Psoas muscle (tissue), 7 donors: ENCODE measurements at regions not wholly inside any gene's neighbourhood (a gene's known extent, or its start where the extent isn't known, plus 50 kb on each side); places are given as distances from the start of the nearest gene placed in this dataset.

ENCODE experiments used
- ATAC-seq, 4 donors: fragments of 200-7000 bp; cut with Tn5 transposase; one replicate each; pipeline ENCODE4 v1.9.1; 2020; ENCODE audit warnings: moderate library complexity in 3 of 4, mild to moderate bottlenecking in 2 of 4
- DNase-seq, 2 donors: peaks; one replicate each; pipeline ENCODE4 v3.0.0-alpha.2; 2020
- H3K27ac ChIP-seq: fragments of 200-600 bp; one replicate; pipeline ENCODE4 v1.8.0; 2022
- H3K27me3 ChIP-seq, 3 donors: fragments of 200-600 bp in 1 of 3; one replicate each; pipeline versions ENCODE4 v1.6.1 to v1.8.0; 2013 to 2022; ENCODE audit warnings: low read length in 2 of 3, mild to moderate bottlenecking in 2 of 3, moderate library complexity in 1 of 3; ENCODE audit not compliant: insufficient read depth in 3 of 3
- H3K36me3 ChIP-seq, 2 donors: fragments of 200-600 bp in 1 of 2; one replicate each; pipeline versions ENCODE4 v1.6.1 to v1.8.0; 2013 to 2022; ENCODE audit warnings: low read depth in 1 of 2, mild to moderate bottlenecking in 1 of 2, moderate library complexity in 1 of 2; ENCODE audit not compliant: insufficient read depth in 1 of 2
- H3K4me1 ChIP-seq: fragments of 200-600 bp; one replicate; pipeline ENCODE4 v1.8.0; 2022
- H3K4me3 ChIP-seq: fragments of 200-600 bp; one replicate; pipeline ENCODE4 v1.8.0; 2022; ENCODE audit warnings: mild to moderate bottlenecking
- H3K9me3 ChIP-seq: fragments of 200-600 bp; one replicate; pipeline ENCODE4 v1.8.0; 2022
- CTCF ChIP-seq: fragments of 200-600 bp; IDR thresholded peaks from one replicate; pipeline ENCODE4 v1.8.0; 2022; ENCODE audit warnings: antibody characterized with exemption
- WGBS, 3 donors: extraction: QIAGEN DNeasy Blood & Tissue Kit; methylation state at CpG; one replicate each; pipeline versions ENCODE4 v1.1.6 to v1.1.7; 2013; 5-methylcytosine and 5-hydroxymethylcytosine counted together
- intact Hi-C, 2 donors: fragments of 100-400 bp; cut with DNase I; formaldehyde crosslinking; loops; one replicate each; pipeline versions ENCODE4 v1.11.0 to v1.14.2; 2022
- donor health status: healthy with polysubstance abuse.
- donor health status: DM: no; HTN: no; CAD: no; lungs with moderate emphysema.
- donor health status: Bipolar disorder and iron deficiency.
- donor health status: healthy.
- donor health status: DM: yes; HTN: yes; CAD: no.
- donor health status: DM: no; HTN: no; CAD: no.
- donor health status: DM: yes; HTN: yes; CAD: no.

- H3K4me3 ChIP-seq, result no peak overlapping the region
- no peaks in the 10 kb centered on the region for H3K4me1 ChIP-seq
- no peaks in the 10 kb centered on the region for H3K36me3 ChIP-seq
- WGBS, 3 donors, result 80 to 85% (median 83%) methylated on average over 7 of the region's 7 CpGs
- no peak overlapping the region for H3K27ac ChIP-seq
- no peaks in the 10 kb centered on the region for H3K27me3 ChIP-seq
- DNase-seq, result no peak
- H3K9me3 ChIP-seq, result no peaks in the 10 kb centered on the region
- no peak for TF ChIP-seq CTCF
- intact Hi-C loops, result loop anchor here in 1 of 2 donors (10.0 kb wide), 1 partner anchor 226 kb away; no protein-coding TSS in a partner anchor
- no peak for ATAC-seq
Observed at GRCh38 chr6:121810158-121811032, 374.9 kb downstream of the GJA1 start.

DNA sequence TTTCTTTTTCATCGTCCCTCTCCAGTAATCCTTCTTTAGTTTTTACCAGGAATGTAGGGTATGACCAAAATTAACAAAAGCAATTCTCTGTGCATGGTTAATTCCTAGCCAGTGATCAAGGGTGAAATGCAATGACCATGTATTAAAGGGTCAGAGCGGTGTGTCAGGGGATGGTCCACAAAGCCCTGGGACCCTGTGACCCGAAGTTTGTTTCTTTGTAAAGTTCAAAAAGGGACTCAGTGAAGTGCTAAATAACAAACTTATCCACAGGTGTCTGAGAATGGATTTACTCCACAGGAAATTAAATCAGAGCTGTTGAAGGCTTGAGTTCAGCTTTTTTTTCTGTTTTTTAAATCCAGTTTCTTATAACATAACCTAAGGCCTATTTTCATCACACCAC is 375.7 kb downstream of the GJA1 start:
- DNase-seq, result no peak
- Histone ChIP-seq H3K27ac (no peak overlapping the region), H3K36me3 (no peaks in the 10 kb centered on the region), H3K4me1 (no peaks in the 10 kb centered on the region), H3K4me3 (no peak overlapping the region), H3K9me3 (no peaks in the 10 kb centered on the region), H3K27me3 (no peaks in the 10 kb centered on the region)
- WGBS, 3 donors, result 58 to 71% (median 69%) methylated on average over 3 of the region's 3 CpGs
- TF ChIP-seq CTCF, result no peak
- ATAC-seq, result no peak
- intact Hi-C loops, result loop anchor here in 1 of 2 donors (10.0 kb wide), 1 partner anchor 226 kb away; no protein-coding TSS in a partner anchor

DNA sequence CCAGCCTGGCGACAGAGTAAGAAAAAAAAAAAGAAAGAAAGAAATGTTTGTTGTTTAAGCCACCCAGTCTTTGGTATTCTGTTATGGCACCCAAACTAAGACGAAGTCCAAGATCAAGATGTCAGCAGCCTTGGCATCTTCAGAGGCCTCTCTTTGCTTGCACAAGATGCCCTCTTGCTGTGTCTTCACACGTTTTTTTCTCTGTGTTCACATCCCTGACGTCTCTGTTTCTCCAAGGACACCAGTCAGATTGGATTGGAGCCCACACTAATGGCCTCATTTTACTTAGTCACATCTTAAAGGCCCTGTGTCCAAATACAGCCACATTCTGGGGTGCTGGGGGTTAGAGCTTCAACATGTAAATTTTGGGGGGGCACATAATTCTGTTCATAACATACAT is 380.9 kb downstream of the GJA1 start:
- Histone ChIP-seq H3K4me3 (no peak overlapping the region), H3K36me3 (no peaks in the 10 kb centered on the region), H3K27ac (no peak overlapping the region), H3K9me3 (peaks cover 9% of the 10 kb centered on the region), H3K27me3 (no peaks in the 10 kb centered on the region), H3K4me1 (no peaks in the 10 kb centered on the region)
- 50 to 60% (median 56%) methylated on average over 4 of the region's 4 CpGs for WGBS, 3 donors
- no peak for TF ChIP-seq CTCF
- no peak for DNase-seq
- intact Hi-C loops, result loop anchor here in 1 of 2 donors (10.0 kb wide), 1 partner anchor 232 kb away; no protein-coding TSS in a partner anchor
- no peak for ATAC-seq

- Histone ChIP-seq H3K4me3 (no peak overlapping the region), H3K4me1 (no peaks in the 10 kb centered on the region), H3K27ac (no peak overlapping the region), H3K36me3 (no peaks in the 10 kb centered on the region), H3K27me3 (no peaks in the 10 kb centered on the region), H3K9me3 (peaks cover 9% of the 10 kb centered on the region)
- DNase-seq, result no peak
- intact Hi-C loops, result loop anchor here in 1 of 2 donors (10.0 kb wide), 1 partner anchor 232 kb away; no protein-coding TSS in a partner anchor
- no peak for TF ChIP-seq CTCF
- ATAC-seq, result no peak
Observed at GRCh38 chr6:121816906-121817540, 381.6 kb downstream of the GJA1 start.
